H9 (cell line): ENCODE measurements at regions not wholly inside any gene's neighbourhood (a gene's known extent, or its start where the extent isn't known, plus 50 kb on each side); places are given as distances from the start of the nearest gene placed in this dataset.

Experiments
- DNase-seq: peaks from one replicate; pipeline ENCODE4 v3.0.0-alpha.2; 2017
- H2AFZ ChIP-seq: one replicate; pipeline ENCODE4 v1.6.1; 2013; ENCODE audit warnings: mild to moderate bottlenecking, low read length, control low read depth, moderate library complexity
- H2AK5ac ChIP-seq: 2 replicates; pipeline ENCODE4 v1.6.1; 2013; ENCODE audit warnings: low read length, control low read depth, mixed read lengths; ENCODE audit not compliant: insufficient read length
- H2BK120ac ChIP-seq: one replicate; pipeline ENCODE4 v1.6.1; 2013; ENCODE audit warnings: low read depth, mild to moderate bottlenecking, low read length, control low read depth, inconsistent platforms; ENCODE audit not compliant: poor library complexity, severe bottlenecking
- H2BK12ac ChIP-seq: 2 replicates; pipeline ENCODE4 v1.6.1; 2013; ENCODE audit warnings: low read length, control low read depth, mixed read lengths, low read depth; ENCODE audit not compliant: insufficient read length
- H2BK15ac ChIP-seq: 2 replicates; pipeline ENCODE4 v1.6.1; 2013; ENCODE audit warnings: low read depth, low read length, control low read depth
- H2BK20ac ChIP-seq: one replicate; pipeline ENCODE4 v1.6.1; 2013; ENCODE audit warnings: low read depth, mild to moderate bottlenecking, low read length, control low read depth, inconsistent platforms; ENCODE audit not compliant: poor library complexity, severe bottlenecking
- H2BK5ac ChIP-seq: 2 replicates; pipeline ENCODE4 v1.6.1; 2013; ENCODE audit warnings: low read length, control low read depth, mixed read lengths; ENCODE audit not compliant: insufficient read length
- H3K14ac ChIP-seq: 2 replicates; pipeline ENCODE4 v1.6.1; 2013; ENCODE audit warnings: low read length, control low read depth; ENCODE audit not compliant: insufficient read depth
- H3K18ac ChIP-seq: 2 replicates; pipeline ENCODE4 v1.6.1; 2013; ENCODE audit warnings: low read depth, mild to moderate bottlenecking, mixed read lengths, low read length, control low read depth; ENCODE audit not compliant: insufficient read length
- H3K23ac ChIP-seq: 2 replicates; pipeline ENCODE4 v1.6.1; 2013; ENCODE audit warnings: low read length, control low read depth, mixed read lengths, low read depth; ENCODE audit not compliant: insufficient read length
- H3K23me2 ChIP-seq: 2 replicates; pipeline ENCODE4 v1.6.1; 2013; ENCODE audit warnings: low read depth, mild to moderate bottlenecking, mixed read lengths, low read length, control low read depth; ENCODE audit not compliant: insufficient read length, poor library complexity, severe bottlenecking
- H3K27ac ChIP-seq: 2 replicates; pipeline ENCODE4 v1.5.1; 2013; ENCODE audit warnings: low read length, control low read depth, mixed read lengths, low read depth; ENCODE audit not compliant: insufficient read length
- H3K27me3 ChIP-seq: 2 replicates; pipeline ENCODE4 v1.6.1; 2013; ENCODE audit warnings: low read length, control low read depth, inconsistent platforms; ENCODE audit not compliant: insufficient read depth
- H3K4ac ChIP-seq: 2 replicates; pipeline ENCODE4 v1.6.1; 2013; ENCODE audit warnings: low read depth, mild to moderate bottlenecking, control low read depth, inconsistent platforms, low read length, moderate library complexity
- H3K4me1 ChIP-seq: 2 replicates; pipeline ENCODE4 v1.6.1; 2013; ENCODE audit warnings: low read length, control low read depth, inconsistent platforms; ENCODE audit not compliant: insufficient read depth
- H3K4me2 ChIP-seq: 2 replicates; pipeline ENCODE4 v1.6.1; 2013; ENCODE audit warnings: low read length, control low read depth, mixed read lengths; ENCODE audit not compliant: insufficient read length, insufficient read depth
- H3K56ac ChIP-seq: 2 replicates; pipeline ENCODE4 v1.6.1; 2013; ENCODE audit warnings: low read depth, mild to moderate bottlenecking, mixed read lengths, low read length, control low read depth; ENCODE audit not compliant: insufficient read length
- H3K79me1 ChIP-seq: 2 replicates; pipeline ENCODE4 v1.6.1; 2013; ENCODE audit warnings: low read depth, mild to moderate bottlenecking, moderate library complexity, low read length, control low read depth, inconsistent platforms; ENCODE audit not compliant: insufficient read depth, poor library complexity, severe bottlenecking
- H3K79me2 ChIP-seq: 2 replicates; pipeline ENCODE4 v1.6.1; 2013; ENCODE audit warnings: low read length, control low read depth, inconsistent platforms; ENCODE audit not compliant: insufficient read depth
- H3K9ac ChIP-seq: 2 replicates; pipeline ENCODE4 v1.6.1; 2013; ENCODE audit warnings: low read length, control low read depth, mixed read lengths; ENCODE audit not compliant: insufficient read length; ENCODE audit errors: extremely low read depth
- H3K9me3 ChIP-seq: one replicate; pipeline ENCODE4 v1.6.1; 2013; ENCODE audit warnings: low read depth, low read length, inconsistent platforms; ENCODE audit not compliant: control insufficient read depth
- H3T11ph ChIP-seq: one replicate; pipeline ENCODE4 v1.6.1; 2013; ENCODE audit warnings: mild to moderate bottlenecking, low read length, control low read depth, inconsistent platforms
- H4K20me1 ChIP-seq: one replicate; pipeline ENCODE4 v1.6.1; 2013; ENCODE audit not compliant: control insufficient read depth, insufficient read length, insufficient read depth
- H4K5ac ChIP-seq: 2 replicates; pipeline ENCODE4 v1.6.1; 2013; ENCODE audit warnings: low read depth, mild to moderate bottlenecking, mixed read lengths, low read length, control low read depth; ENCODE audit not compliant: insufficient read length
- H4K8ac ChIP-seq: replicated peaks from 2 replicates; pipeline ENCODE4 v1.6.1; 2013; ENCODE audit warnings: low read length, control low read depth, mixed read lengths, low read depth; ENCODE audit not compliant: insufficient read length
- H4K91ac ChIP-seq: 2 replicates; pipeline ENCODE4 v1.6.1; 2013; ENCODE audit warnings: low read depth, mild to moderate bottlenecking, moderate library complexity, mixed read lengths, low read length, control low read depth; ENCODE audit not compliant: insufficient read length
- H3K27ac Mint-ChIP-seq, 3 experiments: 2 replicates in 2 of 3; 3 replicates in 1 of 3; pipeline ENCODE4 v1.8.0; 2020 to 2021; ENCODE audit warnings: mixed read lengths in 3 of 3, mild to moderate bottlenecking in 1 of 3, moderate library complexity in 1 of 3
- H3K27me3 Mint-ChIP-seq: 2 replicates; pipeline ENCODE4 v1.8.0; 2021; ENCODE audit warnings: low read depth, mild to moderate bottlenecking, moderate library complexity, mixed read lengths
- H3K36me3 Mint-ChIP-seq, 3 experiments: 2 replicates in 2 of 3; 3 replicates in 1 of 3; pipeline ENCODE4 v1.8.0; 2020 to 2021; ENCODE audit warnings: low read depth in 3 of 3, mixed read lengths in 3 of 3; ENCODE audit not compliant: insufficient read depth in 1 of 3
- H3K4me1 Mint-ChIP-seq, 2 experiments: 2 replicates each; pipeline ENCODE4 v1.8.0; 2020; ENCODE audit warnings: mixed read lengths in 2 of 2
- H3K4me3 Mint-ChIP-seq, 2 experiments: 2 replicates in 1 of 2; 3 replicates in 1 of 2; pipeline ENCODE4 v1.8.0; 2020 to 2021; ENCODE audit warnings: mild to moderate bottlenecking in 2 of 2, mixed read lengths in 2 of 2, moderate library complexity in 1 of 2
- H3K9me3 Mint-ChIP-seq, 2 experiments: 2 replicates in 1 of 2; 3 replicates in 1 of 2; pipeline ENCODE4 v1.8.0; 2020; ENCODE audit warnings: mild to moderate bottlenecking in 2 of 2, mixed read lengths in 2 of 2, moderate library complexity in 1 of 2
- CTCF ChIP-seq: fragments of 200-600 bp; sonication (generic); conservative IDR thresholded peaks from 3 replicates; pipeline ENCODE4 v1.8.0; 2021; ENCODE audit warnings: antibody characterized with exemption, mild to moderate bottlenecking

- no peak for TF ChIP-seq CTCF
- no peak overlapping the region for H2BK12ac ChIP-seq
- H2AK5ac ChIP-seq: no peak overlapping the region
- H2BK120ac ChIP-seq: no peak overlapping the region
- no peaks in the 10 kb centered on the region for H3K23me2 ChIP-seq
- H3K4me3 Mint-ChIP-seq: no peak overlapping the region
- peaks cover 9 to 16% (median 10%) of the 10 kb centered on the region in 3 experiments; a peak in 6 of 7 replicates for H3K36me3 Mint-ChIP-seq
- H4K91ac ChIP-seq: no peak overlapping the region
- H3K79me2 ChIP-seq: no peaks in the 10 kb centered on the region
- H3K56ac ChIP-seq: no peak overlapping the region
- H2BK5ac ChIP-seq: no peak overlapping the region
- no peak overlapping the region for H3K23ac ChIP-seq
- peaks cover 30 to 33% of the 10 kb centered on the region in 2 experiments for H3K4me1 Mint-ChIP-seq
- no peak overlapping the region for H3K4me2 ChIP-seq
- no peak overlapping the region for H3K9ac ChIP-seq
- H4K8ac ChIP-seq: no peak overlapping the region
- no peak overlapping the region for H3K4ac ChIP-seq
- peaks cover 7 to 10% of the 10 kb centered on the region in 2 experiments; a peak in 4 of 5 replicates for H3K9me3 Mint-ChIP-seq
- peak overlapping the region in 1 of 3 experiments; percentile 27; a peak in 1 of 7 replicates for H3K27ac Mint-ChIP-seq
- H4K20me1 ChIP-seq: no peaks in the 10 kb centered on the region
- no peaks in the 10 kb centered on the region for H3K9me3 ChIP-seq
- H3K27me3 ChIP-seq: no peaks in the 10 kb centered on the region
- no peak overlapping the region for H2BK15ac ChIP-seq
- no peak overlapping the region for H3T11ph ChIP-seq
- no peaks in the 10 kb centered on the region for H3K79me1 ChIP-seq
- H2AFZ ChIP-seq: no peak overlapping the region
- H3K14ac ChIP-seq: no peak overlapping the region
- H3K4me1 ChIP-seq: peaks cover 2% of the 10 kb centered on the region; the same call in 1 of the 2 replicates
- H2BK20ac ChIP-seq: no peak overlapping the region
- no peaks in the 10 kb centered on the region for H3K27me3 Mint-ChIP-seq
- no peak overlapping the region for H3K18ac ChIP-seq
- DNase-seq: no peak
- no peak overlapping the region for H4K5ac ChIP-seq
- H3K27ac ChIP-seq: no peak overlapping the region
These were observed 750.0 kb upstream of the ZNF608 start for GRCh38 chr5:125496393-125496792.
